NB4 (cell line): ENCODE measurements at regions not wholly inside any gene's neighbourhood (a gene's known extent, or its start where the extent isn't known, plus 50 kb on each side); places are given as distances from the start of the nearest gene placed in this dataset.

Experiments
- MYC ChIP-seq: IDR thresholded peaks from 2 replicates; pipeline ENCODE4 v1.6.1; 2011; ENCODE audit warnings: low read depth, low read length
- POLR2A ChIP-seq: IDR thresholded peaks from 2 replicates; pipeline ENCODE4 v1.6.1; 2011; ENCODE audit warnings: mild to moderate bottlenecking; ENCODE audit not compliant: insufficient read length; ENCODE audit errors: extremely low read depth
- TF ChIP-seq, protein P1 (sequence below): IDR thresholded peaks from one replicate; pipeline ENCODE4 v1.5.1; 2012; ENCODE audit warnings: low read depth, low read length
- TF ChIP-seq, protein P2 (sequence below): IDR thresholded peaks from 2 replicates; pipeline ENCODE4 v1.6.1; 2011; ENCODE audit warnings: low read depth, low read length

DNA sequence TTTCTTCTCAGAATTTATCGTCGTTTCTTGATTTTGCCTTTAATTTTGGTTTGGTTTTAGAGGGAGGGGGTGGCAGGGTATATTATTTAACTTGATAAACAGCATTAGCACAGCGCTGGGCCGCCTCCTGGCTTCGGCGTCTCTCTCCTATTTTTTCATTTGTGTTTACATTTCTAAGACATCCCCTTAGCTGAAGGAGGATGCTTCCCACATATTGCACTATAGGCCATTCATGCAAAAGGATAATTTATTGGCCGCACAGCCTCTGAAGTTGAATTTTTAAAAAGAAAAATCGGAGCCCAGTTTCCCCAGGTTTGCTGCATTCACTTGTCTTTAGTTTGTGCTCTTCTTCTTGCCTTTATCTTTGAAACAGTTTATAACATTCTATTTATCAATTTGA, 497.4 kb upstream of the ZFHX3 start:
- TF ChIP-seq, protein P1, sequence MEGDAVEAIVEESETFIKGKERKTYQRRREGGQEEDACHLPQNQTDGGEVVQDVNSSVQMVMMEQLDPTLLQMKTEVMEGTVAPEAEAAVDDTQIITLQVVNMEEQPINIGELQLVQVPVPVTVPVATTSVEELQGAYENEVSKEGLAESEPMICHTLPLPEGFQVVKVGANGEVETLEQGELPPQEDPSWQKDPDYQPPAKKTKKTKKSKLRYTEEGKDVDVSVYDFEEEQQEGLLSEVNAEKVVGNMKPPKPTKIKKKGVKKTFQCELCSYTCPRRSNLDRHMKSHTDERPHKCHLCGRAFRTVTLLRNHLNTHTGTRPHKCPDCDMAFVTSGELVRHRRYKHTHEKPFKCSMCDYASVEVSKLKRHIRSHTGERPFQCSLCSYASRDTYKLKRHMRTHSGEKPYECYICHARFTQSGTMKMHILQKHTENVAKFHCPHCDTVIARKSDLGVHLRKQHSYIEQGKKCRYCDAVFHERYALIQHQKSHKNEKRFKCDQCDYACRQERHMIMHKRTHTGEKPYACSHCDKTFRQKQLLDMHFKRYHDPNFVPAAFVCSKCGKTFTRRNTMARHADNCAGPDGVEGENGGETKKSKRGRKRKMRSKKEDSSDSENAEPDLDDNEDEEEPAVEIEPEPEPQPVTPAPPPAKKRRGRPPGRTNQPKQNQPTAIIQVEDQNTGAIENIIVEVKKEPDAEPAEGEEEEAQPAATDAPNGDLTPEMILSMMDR, result no peak
- TF ChIP-seq POLR2A, result no peak
- TF ChIP-seq, protein P2, sequence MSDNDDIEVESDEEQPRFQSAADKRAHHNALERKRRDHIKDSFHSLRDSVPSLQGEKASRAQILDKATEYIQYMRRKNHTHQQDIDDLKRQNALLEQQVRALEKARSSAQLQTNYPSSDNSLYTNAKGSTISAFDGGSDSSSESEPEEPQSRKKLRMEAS, result no peak
- no peak for TF ChIP-seq MYC
